GM21723 (cell line): ENCODE measurements at regions not wholly inside any gene's neighbourhood (a gene's known extent, or its start where the extent isn't known, plus 50 kb on each side); places are given as distances from the start of the nearest gene placed in this dataset.
"Not testable (repeated sequence)": the region's sequence is repeated elsewhere in the genome, so short reads cannot be mapped to it uniquely, and the experiment has no call there.

Source experiments
- ATAC-seq: cut with Tn5 transposase; IDR thresholded peaks from one replicate; pipeline ENCODE4 v1.9.1; 2021; ENCODE audit warnings: mild to moderate bottlenecking, moderate library complexity; ENCODE audit not compliant: unreplicated experiment

DNA sequence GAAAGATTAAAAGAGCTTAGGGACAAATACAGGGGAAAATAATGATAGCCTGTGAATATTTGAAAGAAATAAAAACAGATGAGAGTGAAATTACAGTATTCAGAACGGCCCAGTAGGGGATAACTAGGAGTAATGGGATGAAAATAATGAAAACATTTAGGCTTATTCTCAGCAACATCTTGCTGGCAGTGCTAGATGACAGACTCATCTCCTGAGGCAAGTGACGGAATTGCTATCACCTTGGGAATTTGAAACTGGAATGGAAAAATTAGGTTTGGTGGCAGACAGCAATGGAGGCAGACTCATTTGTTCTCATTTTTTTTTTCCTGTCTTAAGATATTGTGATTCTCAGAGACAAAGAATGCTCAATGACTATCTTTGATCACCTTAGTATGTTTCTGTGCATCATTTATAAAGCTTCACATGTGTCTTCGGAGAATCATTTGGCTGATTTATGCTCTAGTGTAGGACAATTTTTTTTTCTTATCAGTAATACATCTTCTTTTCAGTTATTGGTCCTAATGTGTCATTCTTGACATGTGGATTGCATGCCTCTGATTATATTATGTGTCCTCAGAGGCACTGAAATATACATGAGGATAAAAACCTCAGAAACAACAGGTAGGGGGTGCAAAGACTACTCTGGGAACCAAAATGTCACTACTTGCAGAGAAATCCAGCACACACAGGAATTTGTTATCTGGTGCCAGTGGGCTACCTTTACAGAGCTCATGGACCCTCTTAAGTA lies 711.7 kb downstream of the EDEM1 start:
- no peak for ATAC-seq

DNA sequence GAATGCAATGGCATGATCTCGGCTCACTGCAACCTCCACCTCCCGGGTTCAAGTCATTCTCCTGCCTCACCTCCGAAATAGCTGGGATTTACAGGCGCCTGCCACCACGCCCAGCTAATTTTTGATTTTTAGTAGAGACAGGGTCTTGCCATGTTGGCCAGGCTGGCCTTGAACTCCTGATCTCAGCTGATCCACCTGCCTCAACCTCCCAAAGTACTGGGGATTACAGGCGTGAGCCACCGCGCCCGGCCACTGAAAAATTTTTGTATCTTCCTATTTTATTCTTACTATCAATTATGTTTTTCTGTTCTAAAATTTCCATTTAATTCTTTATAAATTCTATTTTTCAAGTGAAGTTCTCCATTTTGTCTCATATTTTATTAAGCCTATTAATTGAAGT lies 730.4 kb downstream of the EDEM1 start:
- no peak for ATAC-seq

DNA sequence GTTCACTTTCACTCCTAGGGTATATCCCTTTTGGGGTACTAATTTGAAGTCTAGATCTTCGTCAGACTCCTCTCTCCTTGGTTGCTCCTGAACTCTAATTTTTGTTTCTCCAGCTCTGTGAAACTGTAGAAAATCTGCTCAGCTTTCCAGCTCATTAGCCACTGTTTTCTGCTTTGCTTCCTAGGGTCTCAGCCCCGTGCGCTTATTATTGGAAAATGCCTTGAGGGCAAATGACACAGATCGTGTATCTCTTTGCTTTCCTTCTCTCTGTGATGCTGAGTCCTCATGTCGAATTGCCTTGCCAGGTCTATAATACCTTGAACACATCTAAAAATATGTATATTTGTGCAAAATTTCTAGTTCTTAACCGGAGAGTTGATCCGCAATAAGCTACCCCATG lies 731.1 kb downstream of the EDEM1 start:
- no peak for ATAC-seq

DNA sequence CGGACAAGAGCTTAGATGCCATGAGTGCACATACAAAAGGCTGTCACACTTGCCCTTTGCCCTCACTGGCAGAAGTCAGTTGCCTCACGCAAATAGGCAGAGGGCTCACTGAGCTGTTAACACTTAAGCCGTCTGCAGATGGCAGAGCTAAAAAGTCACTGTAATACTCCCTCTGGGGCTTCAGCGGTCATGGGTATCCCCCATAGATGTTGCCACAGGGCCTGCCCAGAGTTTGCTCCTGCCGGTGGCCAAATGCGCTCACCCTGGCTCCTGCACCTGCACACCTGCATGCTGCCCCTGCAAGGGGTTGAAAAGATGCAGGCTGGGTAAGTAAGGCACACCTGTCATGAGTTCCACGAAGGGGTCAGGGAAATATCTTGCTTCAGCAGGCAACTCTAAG lies 741.5 kb downstream of the EDEM1 start:
- ATAC-seq, result no peak

DNA sequence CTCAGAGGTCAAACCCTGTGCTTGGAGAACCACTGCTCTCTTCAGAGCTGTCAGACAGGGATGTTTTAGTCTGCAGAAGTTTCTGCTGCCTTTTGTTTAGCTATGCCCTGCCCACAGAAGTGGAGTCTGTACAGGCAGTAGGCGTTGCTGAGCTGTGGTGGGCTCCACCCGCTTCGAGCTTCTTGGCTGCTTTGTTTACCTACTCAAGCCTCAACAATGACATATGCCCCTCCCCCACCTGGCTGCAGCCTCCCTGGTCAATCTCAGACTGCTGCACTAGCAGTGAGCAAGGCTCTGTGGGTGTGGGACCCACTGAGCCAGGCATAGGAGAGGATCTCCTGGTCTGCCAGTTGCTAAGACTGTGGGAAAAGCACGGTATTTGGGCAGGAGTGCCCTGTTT lies 756.6 kb downstream of the EDEM1 start:
- ATAC-seq, result not testable (repeated sequence)

DNA sequence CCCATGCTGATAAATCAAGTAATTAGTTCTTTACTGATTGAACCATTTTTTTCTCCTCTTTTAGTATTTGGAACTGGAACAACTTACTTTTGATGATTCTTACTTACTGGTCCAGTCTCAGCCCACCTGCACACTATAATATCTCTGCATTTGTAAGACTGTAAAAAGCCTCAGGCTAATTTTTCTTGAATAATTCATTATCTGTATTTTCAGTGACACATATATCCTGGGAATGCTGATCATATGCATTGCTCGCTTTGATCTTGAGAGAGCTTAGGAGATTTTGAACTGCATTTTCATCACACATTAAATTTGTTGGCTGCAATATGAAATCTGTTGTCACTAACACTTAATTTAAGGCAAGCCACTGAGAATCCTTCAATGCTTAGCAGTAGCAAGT lies 760.6 kb downstream of the EDEM1 start:
- no peak for ATAC-seq

DNA sequence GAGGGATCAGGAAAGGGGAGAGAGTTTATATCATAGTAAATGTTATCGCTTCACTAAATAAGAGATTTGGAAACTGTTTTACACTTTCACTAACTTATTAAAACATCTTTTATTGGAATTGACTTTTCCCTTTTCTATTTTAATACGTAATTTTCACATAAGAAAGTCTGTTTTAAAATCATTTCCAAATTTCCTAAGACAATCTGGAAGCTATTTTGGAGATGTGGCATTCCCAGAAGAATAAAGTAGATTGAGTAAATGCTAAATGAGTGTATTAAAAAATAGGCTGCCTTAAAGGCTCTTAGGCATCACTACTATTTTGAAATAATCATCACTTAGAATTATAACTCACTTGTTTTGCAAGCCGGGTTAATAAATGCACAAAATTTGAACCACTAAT lies 763.5 kb downstream of the EDEM1 start:
- no peak for ATAC-seq

DNA sequence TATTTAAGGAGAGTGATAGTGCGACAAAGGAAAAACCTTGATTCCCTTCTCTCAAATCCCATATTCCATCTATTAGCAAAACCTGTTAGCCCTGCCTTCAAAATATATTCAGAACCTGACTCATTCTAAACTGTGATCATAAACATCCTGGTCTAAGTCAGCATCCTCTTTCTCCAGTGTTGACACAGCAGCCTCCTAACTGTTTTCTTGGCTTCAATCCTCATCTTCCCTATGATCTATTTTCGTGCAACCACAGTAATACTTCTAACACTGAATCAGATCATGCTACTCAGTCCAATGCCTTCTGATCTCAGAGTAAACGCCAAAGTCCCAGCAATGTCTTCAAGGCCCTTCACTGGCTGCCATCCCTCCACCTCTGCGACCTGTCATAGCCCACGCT lies 785.1 kb downstream of the EDEM1 start:
- ATAC-seq, result no peak

DNA sequence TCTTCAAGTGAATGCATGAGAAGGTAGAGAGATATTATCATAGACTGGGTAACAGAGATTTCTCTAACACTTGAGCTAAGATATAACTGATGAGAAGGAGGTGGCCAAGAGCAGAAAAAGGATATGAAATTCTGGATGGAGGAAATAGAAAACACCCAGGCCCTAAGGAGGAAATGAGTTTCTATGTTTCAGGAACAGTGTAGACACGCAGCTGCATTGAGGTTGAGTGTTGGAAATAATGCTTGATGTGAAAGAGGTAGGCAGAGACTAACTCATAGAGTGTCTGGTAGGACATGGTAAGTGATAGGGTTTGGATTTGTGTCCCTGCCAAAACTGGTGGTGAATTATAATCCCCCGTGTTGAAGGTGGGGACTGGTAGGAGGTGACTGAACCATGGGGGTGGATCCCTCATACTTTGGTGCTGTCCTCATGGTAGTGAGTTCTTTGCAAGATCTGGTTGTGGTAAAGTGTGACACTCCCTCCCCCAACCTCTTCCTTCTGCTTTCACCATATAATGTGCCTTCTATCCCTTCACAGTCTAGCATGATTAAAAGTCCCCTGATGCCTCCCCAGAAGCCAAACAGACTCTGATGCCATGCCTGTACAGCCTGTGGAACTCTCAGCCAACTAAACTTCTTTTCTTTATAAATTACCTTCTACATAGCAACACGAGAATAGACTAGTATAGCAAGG lies 787.3 kb downstream of the EDEM1 start:
- ATAC-seq, result no peak

DNA sequence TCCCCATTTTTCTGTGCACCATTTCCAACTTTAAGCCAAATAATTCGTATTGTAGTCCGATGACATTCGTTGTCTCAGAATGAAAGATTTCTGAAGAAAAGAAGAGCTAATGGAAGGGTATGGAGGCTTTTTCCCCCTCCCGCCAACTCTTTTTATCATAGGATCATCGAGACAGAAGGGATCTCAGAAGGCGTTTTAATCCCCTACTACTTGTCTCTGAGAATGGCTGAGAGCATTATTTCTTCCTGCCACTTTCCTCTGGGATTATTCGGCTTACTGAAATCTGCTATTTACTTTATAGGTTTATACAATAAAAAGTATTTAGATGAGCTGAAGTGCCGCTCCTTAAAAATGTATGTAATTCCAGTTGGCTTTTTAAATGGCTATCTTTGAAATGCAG lies 789.8 kb downstream of the EDEM1 start:
- no peak for ATAC-seq

DNA sequence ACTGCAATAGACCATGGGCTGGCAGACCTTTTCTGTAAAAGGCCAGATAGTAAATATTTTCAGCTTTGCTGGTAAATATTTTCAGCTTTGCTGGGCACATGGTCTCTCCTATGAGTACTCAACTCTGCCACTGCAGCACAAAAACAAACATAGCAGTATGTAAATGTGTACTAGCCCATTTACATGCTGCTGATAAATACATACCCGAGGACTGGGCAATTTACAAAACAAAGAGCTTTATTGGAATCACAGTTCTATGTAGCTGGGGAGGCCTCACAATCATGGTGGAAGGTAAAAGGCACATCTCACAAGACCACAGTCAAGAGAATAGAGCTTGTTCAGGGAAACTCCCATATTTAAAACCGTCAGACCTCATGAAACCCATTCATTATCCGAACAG lies 793.0 kb downstream of the EDEM1 start:
- ATAC-seq, result no peak

DNA sequence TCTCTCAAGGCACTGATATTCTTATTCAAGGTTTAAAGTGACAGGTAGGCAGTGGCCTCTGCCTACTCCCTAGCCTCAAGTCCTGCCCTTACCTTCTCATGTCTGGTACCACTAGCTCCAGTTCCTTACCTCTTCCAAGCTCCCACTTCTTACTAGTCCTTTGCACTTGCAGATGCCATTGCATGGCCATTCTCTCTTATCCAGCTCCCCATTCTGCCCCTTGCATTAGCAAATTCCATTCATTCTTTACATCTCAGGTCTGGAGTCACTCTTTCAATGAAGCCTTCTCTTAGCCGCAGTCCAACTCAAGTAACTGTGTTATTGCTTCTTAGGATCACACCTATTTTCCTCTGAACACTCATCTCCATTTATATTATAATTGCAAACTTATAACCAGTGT lies 807.1 kb downstream of the EDEM1 start:
- no peak for ATAC-seq

DNA sequence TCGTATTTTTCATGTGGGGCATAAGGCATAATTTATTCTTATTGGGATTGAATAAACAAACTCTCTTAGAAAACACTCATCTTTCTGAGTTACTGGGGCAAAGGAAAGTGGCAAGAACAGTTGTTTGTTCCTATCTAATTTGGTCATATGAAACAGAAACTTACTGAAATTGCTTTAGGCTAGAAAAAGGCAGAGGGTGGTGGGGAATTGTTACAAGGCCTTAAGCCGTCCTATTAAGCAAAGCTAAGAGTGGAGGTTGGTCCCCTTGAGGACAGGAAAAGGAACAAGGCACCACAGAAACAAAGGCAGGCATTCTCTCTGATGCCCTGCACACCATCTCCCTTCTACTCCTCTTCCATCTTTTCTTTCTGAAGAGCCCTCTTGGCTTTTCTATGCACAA lies 830.9 kb downstream of the EDEM1 start:
- ATAC-seq, result no peak

DNA sequence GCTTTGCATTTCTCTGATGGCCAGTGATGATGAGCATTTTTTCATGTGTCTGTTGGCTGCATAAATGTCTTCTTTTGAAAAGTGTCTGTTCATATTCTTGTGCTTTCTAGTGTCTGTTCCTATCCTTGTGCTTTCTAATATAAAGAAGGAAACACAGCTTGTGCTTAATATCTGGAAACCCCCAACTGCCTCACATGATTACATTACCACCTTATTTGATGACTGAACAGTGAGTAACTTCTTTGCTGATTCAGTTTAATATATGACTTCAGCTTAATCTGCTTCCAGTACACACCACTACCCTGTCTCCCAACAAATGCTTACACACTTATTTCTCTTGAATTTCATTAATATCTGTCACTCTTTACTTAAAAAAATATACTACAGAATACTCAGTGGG lies 835.1 kb downstream of the EDEM1 start:
- no peak for ATAC-seq

DNA sequence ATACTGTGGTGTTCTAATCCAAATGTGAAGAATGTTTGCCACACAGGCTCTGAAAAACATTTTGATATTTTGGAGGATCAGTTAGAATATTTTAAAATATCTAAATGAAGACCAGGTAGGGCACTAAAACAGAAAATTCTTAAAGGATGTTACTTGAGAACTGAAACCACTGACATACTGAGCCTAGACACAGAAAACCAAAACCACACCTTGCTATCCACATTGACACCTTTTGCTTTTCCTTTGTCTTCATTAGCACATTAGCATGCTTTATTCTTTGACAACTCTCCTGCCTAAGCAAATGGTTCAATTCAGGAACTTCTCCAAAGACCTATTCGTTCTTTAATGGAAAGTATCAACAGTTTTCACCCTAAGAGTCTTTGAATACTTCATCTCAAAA lies 835.9 kb upstream of the GRM7 start:
- ATAC-seq, result no peak

DNA sequence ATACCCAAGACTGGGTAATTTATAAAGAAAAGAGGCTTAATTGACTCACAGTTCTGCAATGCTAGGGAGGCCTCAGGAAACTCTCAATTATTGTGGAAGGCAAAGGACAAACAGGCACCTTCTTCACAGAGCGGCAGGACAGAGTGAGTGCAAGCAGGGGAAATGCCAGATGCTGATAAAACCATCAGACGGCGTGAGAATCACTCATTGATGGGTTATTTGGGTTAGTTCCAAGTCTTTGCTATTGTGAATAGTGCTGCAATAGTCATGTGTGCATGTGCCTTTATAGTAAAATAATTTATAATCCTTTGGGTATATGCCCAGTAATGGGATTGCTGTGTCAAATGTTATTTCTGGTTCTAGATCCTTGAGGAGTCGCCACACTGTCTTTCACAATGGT lies 830.3 kb upstream of the GRM7 start:
- not testable (repeated sequence) for ATAC-seq

DNA sequence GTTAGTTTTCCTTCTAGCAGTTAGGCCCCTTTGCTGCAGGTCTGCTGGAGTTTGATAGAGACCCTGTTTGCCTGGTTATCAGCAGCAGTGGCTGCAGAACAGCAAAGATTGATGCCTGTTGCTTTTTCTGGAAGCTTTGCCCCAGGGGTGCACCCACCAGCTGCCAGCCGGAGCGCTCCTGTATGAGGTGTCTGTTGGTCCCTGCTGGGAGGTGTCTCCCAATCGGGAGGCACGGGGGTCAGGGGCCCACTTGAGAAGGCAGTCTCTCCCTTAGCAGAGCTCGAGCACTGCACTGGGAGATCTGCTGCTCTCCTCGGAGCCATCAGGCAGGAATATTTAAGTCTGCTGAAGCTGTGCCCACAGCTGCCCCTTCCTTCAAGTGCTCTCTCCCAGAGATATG lies 825.3 kb upstream of the GRM7 start:
- no peak for ATAC-seq

DNA sequence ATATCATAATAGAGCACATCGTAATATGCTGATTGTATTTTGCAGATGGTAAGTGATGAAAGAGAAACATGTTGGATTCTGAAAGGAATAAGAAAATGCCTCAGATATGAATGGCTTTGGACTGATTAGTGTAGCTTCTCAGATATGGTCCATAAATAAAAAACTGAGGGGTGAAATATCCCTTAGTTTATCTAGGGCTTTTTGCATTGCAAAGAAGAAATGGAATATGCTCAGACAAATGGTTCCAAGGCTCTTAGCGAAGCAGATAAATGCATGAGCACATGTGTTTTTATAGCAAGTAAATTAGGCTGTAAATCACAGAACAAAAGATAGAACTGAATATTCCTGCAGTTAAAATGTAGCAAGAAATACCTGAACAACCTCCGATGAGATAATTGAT lies 820.9 kb upstream of the GRM7 start:
- ATAC-seq, result no peak

DNA sequence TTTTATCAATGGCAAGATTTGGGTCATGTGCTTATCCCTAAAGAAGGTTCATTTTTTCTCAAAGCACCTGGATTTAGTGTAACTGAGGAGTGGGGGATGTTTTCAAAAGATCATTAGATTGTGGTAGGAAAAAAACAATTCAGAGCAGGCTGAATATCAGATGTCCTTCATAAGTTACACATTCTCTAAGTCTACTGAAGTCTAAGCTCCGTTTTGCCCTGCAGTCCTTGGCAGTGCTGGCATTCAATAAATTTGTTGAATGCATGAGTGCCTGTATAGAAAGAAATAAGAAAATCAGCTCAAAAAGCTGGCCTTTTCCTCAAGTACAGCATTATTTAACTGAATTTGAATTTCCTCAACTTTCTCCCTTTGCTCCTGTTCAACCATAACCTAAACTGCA lies 819.0 kb upstream of the GRM7 start:
- no peak for ATAC-seq

DNA sequence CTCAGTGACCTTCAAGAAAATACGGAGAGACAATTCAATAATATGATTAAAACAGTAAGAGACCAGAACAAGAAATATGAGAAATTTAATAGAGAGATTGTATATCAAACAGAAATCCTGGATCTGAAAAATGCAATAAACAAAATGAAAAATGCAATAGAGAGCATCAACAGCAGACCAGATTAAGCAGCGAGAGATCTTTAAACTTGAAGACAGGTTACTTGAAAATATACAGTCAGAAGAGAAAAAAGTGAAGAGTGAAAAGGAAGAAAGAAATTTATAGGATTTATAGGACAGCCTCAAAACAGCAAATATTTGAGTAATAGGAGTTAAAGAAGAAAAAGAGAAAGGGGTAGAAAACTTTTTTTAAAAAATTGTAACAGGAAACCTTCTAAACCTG lies 813.9 kb upstream of the GRM7 start:
- ATAC-seq, result no peak

DNA sequence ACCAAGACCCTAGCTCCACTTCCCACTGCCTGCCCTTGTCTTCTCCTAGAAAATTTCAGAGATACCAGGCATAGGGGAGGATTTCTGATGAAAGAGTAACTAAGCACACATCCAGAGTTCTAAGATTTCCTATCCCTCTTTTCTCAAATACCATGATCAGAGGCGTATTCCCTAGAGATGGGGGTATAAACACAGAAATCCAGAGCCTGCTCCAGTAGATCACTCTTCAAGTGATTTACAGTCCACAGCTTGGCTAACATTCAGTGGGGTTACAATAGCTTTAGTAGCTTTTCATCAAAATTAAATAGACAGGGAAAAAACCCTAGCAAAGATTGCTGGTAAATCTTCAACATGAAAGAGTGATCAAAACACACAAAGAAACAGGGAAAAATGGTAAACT lies 800.7 kb upstream of the GRM7 start:
- no peak for ATAC-seq

DNA sequence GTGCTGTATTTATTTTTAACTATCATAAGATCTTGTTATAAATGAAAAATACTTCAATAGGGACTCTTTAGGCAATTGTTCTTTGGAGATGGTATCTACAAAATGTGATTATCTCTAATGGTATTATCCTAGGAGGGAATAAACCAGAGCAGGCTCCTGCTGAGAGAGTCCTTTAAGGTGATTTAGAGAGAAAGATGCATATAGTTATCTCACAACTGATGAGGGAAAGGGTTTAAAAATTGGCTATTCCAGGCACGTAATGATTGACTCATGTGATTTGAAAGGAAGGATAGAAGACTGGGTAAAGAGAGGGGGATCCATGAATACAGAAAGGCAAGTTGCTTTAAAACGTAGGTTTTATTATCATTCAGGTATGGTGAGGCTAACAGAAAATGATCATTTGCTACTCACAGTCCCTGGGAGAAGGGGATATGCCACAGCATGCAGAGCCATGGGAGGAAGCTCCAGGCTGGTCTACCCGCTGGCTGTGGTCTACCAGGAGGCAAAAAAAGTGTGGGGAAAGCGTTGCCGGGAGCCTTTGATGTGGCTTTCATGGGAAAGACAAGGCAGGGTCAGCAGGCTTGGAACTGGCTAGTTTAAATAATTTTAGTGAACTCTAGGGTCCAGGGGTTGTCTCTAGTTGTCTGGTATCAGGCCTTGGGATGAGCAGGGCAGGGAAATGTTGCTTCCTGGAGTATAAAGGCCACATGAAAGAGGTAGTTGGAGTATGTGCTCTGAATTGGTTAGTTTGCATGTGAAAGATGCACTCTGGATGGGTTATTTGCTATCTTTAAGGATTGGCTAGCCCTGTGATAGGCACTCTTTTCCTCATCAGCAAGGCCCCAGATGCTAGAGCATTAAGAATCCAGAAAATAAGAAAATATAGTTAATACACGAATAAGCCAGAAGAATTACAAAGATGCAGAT lies 798.4 kb upstream of the GRM7 start:
- no peak for ATAC-seq
